ENCODE measurements at regions not wholly inside any gene's neighbourhood (a gene's known extent, or its start where the extent isn't known, plus 50 kb on each side); places are given as distances from the start of the nearest gene placed in this dataset.

- no peak for DNase-seq
Observed at GRCh38 chr4:114184901-114185300, 205.5 kb upstream of the ARSJ start.

GRCh38 chr4:114187592-114187991 is 208.1 kb upstream of the ARSJ start:
- no peak for DNase-seq

GRCh38 chr4:114191496-114191895 is 212.0 kb upstream of the ARSJ start:
- no peak for DNase-seq

- no peak for DNase-seq
Observed at GRCh38 chr4:114192854-114193253, 213.4 kb upstream of the ARSJ start.

GRCh38 chr4:114193624-114194399 is 214.4 kb upstream of the ARSJ start:
- no peak for DNase-seq

- DNase-seq = no peak
Observed at GRCh38 chr4:114196606-114197005, 217.2 kb upstream of the ARSJ start.

GRCh38 chr4:114200026-114200425 is 220.6 kb upstream of the ARSJ start:
- no peak for DNase-seq

GRCh38 chr4:114205261-114205660 is 225.8 kb upstream of the ARSJ start:
- no peak for DNase-seq

GRCh38 chr4:114208574-114209151 is 229.2 kb upstream of the ARSJ start:
- no peak for DNase-seq

- DNase-seq = no peak
Observed at GRCh38 chr4:114209584-114209983, 230.1 kb upstream of the ARSJ start.

GRCh38 chr4:114211556-114211955 is 232.1 kb upstream of the ARSJ start:
- no peak for DNase-seq

- no peak for DNase-seq
Observed at GRCh38 chr4:114217150-114217817, 237.8 kb upstream of the ARSJ start.

GRCh38 chr4:114223580-114223979 is 244.1 kb upstream of the ARSJ start:
- no peak for DNase-seq

GRCh38 chr4:114225436-114225835 is 246.0 kb upstream of the ARSJ start:
- DNase-seq = no peak

GRCh38 chr4:114226179-114226578 is 246.7 kb upstream of the ARSJ start:
- no peak for DNase-seq

GRCh38 chr4:114226968-114227760 is 247.7 kb upstream of the ARSJ start:
- no peak for DNase-seq

- no peak for DNase-seq
Observed at GRCh38 chr4:114229706-114230105, 250.3 kb upstream of the ARSJ start.

GRCh38 chr4:114236171-114236769 is 256.8 kb upstream of the ARSJ start:
- no peak for DNase-seq

GRCh38 chr4:114237997-114238396 is 258.6 kb upstream of the ARSJ start:
- DNase-seq = no peak

- DNase-seq = no peak
Observed at GRCh38 chr4:114249561-114249960, 270.1 kb upstream of the ARSJ start.

GRCh38 chr4:114249976-114250375 is 270.5 kb upstream of the ARSJ start:
- no peak for DNase-seq

- no peak for DNase-seq
Observed at GRCh38 chr4:114250439-114250891, 271.0 kb upstream of the ARSJ start.

- DNase-seq = no peak
Observed at GRCh38 chr4:114251020-114251419, 271.6 kb upstream of the ARSJ start.

Measured in NCI-H1694 treated with DMSO at 0.1 percent for 48 hours (cell line).